B cell (primary cell): ENCODE measurements at regions not wholly inside any gene's neighbourhood (a gene's known extent, or its start where the extent isn't known, plus 50 kb on each side); places are given as distances from the start of the nearest gene placed in this dataset.

Experiments
- EZH2 ChIP-seq: IDR thresholded peaks from 2 replicates; pipeline ENCODE4 v1.6.1; 2012; ENCODE audit warnings: borderline replicate concordance, low read depth, mild to moderate bottlenecking, moderate library complexity, low read length; ENCODE audit not compliant: insufficient read depth, poor library complexity, severe bottlenecking
- TF ChIP-seq, protein P1 (sequence below): fragments of 200-600 bp; IDR thresholded peaks from one replicate; pipeline ENCODE4 v1.8.0; 2022; ENCODE audit warnings: antibody characterized with exemption, mild to moderate bottlenecking

DNA sequence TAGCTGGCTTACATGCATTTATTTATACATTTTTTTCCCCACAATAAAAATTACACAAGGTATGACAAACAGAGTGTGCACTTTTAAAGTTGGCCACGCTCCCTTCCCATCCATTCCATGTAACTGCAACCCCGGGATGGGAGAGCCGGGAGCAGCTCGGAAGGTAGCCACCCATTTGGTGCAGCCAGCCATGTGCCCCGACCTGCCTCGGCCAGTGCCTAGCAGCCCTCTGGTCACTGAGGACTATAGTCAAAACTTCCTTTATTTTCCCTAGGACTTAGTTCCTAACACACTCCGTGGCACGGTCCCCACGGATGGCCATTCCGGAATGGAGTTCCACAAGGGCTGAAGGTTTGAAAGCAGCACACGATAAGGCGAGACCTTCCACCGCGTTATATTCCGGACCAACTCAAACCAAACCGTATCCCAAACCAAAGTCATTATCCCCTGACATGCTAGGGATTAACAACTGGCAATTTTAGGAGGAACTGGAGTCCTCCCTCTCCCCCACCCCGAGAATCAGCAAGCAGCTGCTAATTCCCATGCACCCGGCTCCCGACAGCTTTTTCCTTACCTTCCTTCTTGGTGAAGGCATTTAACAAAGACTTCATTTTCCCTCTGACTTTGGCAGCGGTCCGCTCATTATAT lies 426.4 kb downstream of the SHANK2 start:
- TF ChIP-seq EZH2 = no peak
- TF ChIP-seq, protein P1, sequence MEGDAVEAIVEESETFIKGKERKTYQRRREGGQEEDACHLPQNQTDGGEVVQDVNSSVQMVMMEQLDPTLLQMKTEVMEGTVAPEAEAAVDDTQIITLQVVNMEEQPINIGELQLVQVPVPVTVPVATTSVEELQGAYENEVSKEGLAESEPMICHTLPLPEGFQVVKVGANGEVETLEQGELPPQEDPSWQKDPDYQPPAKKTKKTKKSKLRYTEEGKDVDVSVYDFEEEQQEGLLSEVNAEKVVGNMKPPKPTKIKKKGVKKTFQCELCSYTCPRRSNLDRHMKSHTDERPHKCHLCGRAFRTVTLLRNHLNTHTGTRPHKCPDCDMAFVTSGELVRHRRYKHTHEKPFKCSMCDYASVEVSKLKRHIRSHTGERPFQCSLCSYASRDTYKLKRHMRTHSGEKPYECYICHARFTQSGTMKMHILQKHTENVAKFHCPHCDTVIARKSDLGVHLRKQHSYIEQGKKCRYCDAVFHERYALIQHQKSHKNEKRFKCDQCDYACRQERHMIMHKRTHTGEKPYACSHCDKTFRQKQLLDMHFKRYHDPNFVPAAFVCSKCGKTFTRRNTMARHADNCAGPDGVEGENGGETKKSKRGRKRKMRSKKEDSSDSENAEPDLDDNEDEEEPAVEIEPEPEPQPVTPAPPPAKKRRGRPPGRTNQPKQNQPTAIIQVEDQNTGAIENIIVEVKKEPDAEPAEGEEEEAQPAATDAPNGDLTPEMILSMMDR = no peak
